ENCODE measurements at regions not wholly inside any gene's neighbourhood (a gene's known extent, or its start where the extent isn't known, plus 50 kb on each side); places are given as distances from the start of the nearest gene placed in this dataset.
A peak's percentile ranks its signal among the peaks of the same experiment; 100 is the strongest.

DNA sequence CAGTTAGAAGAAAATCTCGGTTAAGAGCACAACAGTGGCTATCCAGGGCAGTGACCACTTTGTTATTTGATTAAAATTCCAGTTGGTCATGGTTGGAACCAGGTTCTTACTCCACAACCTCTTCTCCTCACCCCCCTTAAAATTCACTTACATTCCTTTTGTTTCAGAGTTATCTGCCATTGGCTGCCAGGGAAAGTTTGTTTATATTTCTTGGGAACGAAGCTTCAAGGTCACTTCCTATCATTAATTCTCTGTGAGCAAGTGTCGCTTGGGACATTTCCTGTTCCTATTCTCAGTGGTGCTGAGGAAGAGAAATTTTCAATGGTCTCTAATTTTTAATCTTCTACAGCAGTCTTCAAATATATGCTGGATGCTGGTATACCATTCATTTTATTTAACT lies 121.1 kb upstream of the COL21A1 start:
- TF ChIP-seq, protein P1, sequence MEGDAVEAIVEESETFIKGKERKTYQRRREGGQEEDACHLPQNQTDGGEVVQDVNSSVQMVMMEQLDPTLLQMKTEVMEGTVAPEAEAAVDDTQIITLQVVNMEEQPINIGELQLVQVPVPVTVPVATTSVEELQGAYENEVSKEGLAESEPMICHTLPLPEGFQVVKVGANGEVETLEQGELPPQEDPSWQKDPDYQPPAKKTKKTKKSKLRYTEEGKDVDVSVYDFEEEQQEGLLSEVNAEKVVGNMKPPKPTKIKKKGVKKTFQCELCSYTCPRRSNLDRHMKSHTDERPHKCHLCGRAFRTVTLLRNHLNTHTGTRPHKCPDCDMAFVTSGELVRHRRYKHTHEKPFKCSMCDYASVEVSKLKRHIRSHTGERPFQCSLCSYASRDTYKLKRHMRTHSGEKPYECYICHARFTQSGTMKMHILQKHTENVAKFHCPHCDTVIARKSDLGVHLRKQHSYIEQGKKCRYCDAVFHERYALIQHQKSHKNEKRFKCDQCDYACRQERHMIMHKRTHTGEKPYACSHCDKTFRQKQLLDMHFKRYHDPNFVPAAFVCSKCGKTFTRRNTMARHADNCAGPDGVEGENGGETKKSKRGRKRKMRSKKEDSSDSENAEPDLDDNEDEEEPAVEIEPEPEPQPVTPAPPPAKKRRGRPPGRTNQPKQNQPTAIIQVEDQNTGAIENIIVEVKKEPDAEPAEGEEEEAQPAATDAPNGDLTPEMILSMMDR (IDR thresholded peaks at IDR 0.05) = no peak
- Histone ChIP-seq H3K27ac (peak overlapping the region in 1 of 2 donors; percentile 45), H3K4me3 (no peak overlapping the region)
- no peak for DNase-seq (ENCODE audit: low spot score)

DNA sequence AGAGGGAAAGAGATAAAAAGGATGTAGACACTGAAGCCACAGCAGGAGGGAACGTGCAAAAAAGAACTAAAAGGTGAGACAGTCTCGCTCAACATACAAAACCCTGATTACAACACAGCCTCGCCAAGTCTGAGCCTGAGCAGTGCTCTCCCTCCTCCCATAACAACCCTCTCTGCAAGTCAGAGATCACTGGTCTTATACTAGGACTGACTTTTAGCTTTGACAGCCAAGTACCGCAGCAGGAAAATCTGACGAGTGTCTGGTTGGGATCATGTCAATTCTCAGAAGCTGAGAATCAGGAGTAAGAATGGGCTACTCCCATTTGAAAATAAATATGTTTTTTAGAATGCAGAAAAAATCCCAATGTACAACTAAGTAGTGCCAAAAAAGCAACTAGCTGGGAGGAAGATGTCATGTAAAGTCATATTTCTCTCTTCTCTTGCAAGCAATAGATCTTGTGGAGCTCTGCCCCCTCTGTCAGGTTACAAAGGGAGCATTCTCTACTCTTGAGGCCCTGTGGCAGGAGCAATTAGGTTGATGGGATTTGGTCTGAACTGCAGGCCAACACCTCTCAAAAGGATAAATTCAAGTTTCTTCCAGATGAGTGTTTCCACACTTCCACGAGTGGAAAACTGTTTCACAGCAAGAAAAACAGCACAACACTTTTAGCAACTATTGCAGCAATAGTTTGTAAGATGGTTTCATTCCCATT lies 118.9 kb upstream of the COL21A1 start:
- Histone ChIP-seq H3K27ac (peak overlapping the region in 1 of 2 donors; percentile 3), H3K4me3 (no peak overlapping the region)
- no peak for DNase-seq (ENCODE audit: low spot score)
- TF ChIP-seq, protein P1 (IDR thresholded peaks at IDR 0.05) = no peak

DNA sequence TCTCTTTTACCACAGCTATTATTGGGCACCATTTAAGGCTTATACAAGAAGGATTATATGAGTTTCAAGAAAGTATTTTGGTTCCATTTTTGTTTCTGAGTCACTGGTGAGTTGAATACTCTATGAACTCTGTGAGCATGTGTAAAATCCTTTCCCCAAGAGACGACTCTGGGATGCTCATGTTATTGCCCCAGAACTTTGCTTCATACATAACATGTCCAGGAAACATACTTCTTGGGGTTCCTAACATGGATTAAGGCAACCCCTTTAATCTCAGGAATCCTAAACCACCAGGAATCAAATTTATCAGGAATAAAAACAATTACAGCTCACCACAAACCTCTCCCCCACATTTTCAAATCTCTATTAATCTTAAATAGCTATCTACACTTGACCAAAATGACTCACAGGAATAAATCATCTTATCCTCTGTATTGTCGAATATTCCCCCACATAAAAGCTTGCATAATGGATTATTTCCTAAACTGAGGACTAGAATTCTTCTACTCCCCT lies 117.5 kb upstream of the COL21A1 start:
- TF ChIP-seq, protein P1 (IDR thresholded peaks at IDR 0.05) = no peak
- H3K27ac ChIP-seq = peak overlapping the region in 1 of 2 donors; percentile 15

DNA sequence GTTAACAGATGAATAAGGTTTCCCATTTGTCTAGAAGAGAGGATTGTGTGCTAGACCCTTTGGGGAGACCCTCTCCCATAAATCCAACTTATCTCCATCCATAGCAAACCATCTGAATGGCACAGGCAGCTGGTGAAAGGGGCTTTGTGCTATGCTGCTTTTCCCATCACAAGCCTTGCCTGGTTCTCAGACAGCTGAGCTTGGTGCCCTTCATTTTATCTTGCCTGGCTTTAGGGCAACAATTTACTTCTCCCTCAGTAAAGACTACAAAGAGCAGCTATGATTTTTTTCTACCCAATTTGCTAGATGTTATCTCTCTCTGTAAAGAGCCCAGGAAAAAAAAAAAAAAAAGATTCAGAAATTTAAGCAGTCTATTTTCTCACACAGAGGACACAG lies 117.0 kb upstream of the COL21A1 start:
- no peak for DNase-seq (ENCODE audit: low spot score)
- Histone ChIP-seq H3K4me3 (no peak overlapping the region), H3K27ac (no peak overlapping the region)
- TF ChIP-seq, protein P1 (IDR thresholded peaks at IDR 0.05) = no peak

More for the DNA sequence above, 117.5 kb upstream of the COL21A1 start:
- no peak for DNase-seq (ENCODE audit: low spot score)
- H3K4me3 ChIP-seq = no peak overlapping the region

DNA sequence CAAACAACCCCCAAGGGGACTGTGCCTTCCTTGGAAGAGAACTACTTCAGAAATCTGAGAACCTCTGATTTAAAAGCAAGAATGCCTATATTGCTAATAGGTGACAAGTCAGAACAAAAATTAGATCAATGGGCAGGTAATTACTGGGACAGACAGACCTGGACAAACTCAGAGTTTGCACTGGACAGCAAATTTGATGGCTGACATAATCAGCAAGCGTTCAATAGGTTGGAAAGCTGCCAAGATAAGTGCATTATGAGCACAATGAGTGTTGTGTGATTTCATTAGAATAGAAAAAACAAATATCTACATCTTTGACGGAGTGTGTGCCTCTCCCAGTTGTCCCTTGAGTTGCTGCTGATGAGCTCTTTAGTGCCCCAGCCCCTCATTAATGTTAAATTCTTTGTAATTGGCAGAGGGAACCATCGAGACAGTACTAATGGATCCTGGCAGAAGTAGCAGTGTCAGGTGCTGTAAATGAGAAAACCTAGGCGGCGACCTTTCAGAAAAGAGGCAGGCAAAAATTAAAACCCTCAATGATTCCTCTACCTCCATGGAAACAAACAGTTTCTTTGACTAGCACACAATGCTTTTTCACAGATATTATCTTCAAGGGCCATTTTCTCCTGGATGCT lies 116.5 kb upstream of the COL21A1 start:
- H3K27ac ChIP-seq = no peak overlapping the region
- TF ChIP-seq, protein P1 (IDR thresholded peaks at IDR 0.05) = no peak

DNA sequence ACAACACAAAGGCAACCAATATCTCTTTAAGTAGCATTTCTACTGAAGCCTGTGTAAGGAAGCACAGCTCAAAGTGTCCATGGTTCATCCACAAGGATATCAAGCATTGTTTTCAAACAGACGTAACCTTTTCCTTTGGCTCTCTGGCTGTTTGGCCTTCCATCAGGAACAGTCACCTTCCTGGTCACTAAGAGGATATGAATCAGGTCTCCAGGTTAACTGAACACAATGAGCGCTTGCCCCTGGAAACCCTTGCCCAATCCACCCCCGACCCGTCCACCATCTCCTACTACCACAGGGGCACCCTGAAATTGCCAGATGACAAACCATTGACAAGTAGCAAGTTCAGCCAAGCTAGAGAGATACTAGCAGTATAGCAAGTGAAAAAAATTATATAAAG lies 114.4 kb upstream of the COL21A1 start:
- Histone ChIP-seq H3K4me3 (no peak overlapping the region), H3K27ac (no peak overlapping the region)
- no peak for DNase-seq (ENCODE audit: low spot score)
- TF ChIP-seq, protein P1 (IDR thresholded peaks at IDR 0.05) = no peak

More for the DNA sequence above, 116.5 kb upstream of the COL21A1 start:
- DNase-seq (ENCODE audit: low spot score) = no peak
- H3K4me3 ChIP-seq = no peak overlapping the region
